Osteocyte (in vitro differentiated cells): ENCODE measurements at regions not wholly inside any gene's neighbourhood (a gene's known extent, or its start where the extent isn't known, plus 50 kb on each side); places are given as distances from the start of the nearest gene placed in this dataset.

Experiments
- DNase-seq: peaks from one replicate; pipeline ENCODE4 v3.0.0; 2021; ENCODE audit warnings: mixed read lengths; ENCODE audit not compliant: unreplicated experiment; ENCODE audit errors: extremely low spot score
- H3K27ac Mint-ChIP-seq: one replicate; pipeline ENCODE4 v1.8.0; 2021; ENCODE audit warnings: mild to moderate bottlenecking, mixed read lengths; ENCODE audit not compliant: unreplicated experiment
- H3K27me3 Mint-ChIP-seq: one replicate; pipeline ENCODE4 v1.8.0; 2021; ENCODE audit warnings: mixed read lengths; ENCODE audit not compliant: unreplicated experiment
- H3K36me3 Mint-ChIP-seq: one replicate; pipeline ENCODE4 v1.8.0; 2021; ENCODE audit warnings: mixed read lengths; ENCODE audit not compliant: unreplicated experiment
- H3K4me1 Mint-ChIP-seq: one replicate; pipeline ENCODE4 v1.8.0; 2021; ENCODE audit warnings: mixed read lengths; ENCODE audit not compliant: unreplicated experiment
- H3K4me3 Mint-ChIP-seq: one replicate; pipeline ENCODE4 v1.8.0; 2021; ENCODE audit warnings: mild to moderate bottlenecking, moderate library complexity, mixed read lengths; ENCODE audit not compliant: unreplicated experiment
- H3K9me3 Mint-ChIP-seq: one replicate; pipeline ENCODE4 v1.8.0; 2021; ENCODE audit warnings: mixed read lengths; ENCODE audit not compliant: unreplicated experiment
- TF ChIP-seq, protein P1 (sequence below): fragments of 200-600 bp; sonication (generic); IDR thresholded peaks from 2 replicates; pipeline ENCODE4 v1.5.0; 2021; ENCODE audit warnings: antibody characterized with exemption, mild to moderate bottlenecking, moderate library complexity

GRCh38 chr18:30034818-30035217, 1007.7 kb downstream of the DSC3 start:
- TF ChIP-seq, protein P1, sequence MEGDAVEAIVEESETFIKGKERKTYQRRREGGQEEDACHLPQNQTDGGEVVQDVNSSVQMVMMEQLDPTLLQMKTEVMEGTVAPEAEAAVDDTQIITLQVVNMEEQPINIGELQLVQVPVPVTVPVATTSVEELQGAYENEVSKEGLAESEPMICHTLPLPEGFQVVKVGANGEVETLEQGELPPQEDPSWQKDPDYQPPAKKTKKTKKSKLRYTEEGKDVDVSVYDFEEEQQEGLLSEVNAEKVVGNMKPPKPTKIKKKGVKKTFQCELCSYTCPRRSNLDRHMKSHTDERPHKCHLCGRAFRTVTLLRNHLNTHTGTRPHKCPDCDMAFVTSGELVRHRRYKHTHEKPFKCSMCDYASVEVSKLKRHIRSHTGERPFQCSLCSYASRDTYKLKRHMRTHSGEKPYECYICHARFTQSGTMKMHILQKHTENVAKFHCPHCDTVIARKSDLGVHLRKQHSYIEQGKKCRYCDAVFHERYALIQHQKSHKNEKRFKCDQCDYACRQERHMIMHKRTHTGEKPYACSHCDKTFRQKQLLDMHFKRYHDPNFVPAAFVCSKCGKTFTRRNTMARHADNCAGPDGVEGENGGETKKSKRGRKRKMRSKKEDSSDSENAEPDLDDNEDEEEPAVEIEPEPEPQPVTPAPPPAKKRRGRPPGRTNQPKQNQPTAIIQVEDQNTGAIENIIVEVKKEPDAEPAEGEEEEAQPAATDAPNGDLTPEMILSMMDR, result no peak
- Mint-ChIP-seq H3K4me1 (peaks cover 11% of the 10 kb centered on the region), H3K36me3 (no peaks in the 10 kb centered on the region), H3K9me3 (peaks cover 17% of the 10 kb centered on the region), H3K4me3 (no peak overlapping the region), H3K27ac (no peak overlapping the region), H3K27me3 (peaks cover 8% of the 10 kb centered on the region)
- DNase-seq, result no peak

DNA sequence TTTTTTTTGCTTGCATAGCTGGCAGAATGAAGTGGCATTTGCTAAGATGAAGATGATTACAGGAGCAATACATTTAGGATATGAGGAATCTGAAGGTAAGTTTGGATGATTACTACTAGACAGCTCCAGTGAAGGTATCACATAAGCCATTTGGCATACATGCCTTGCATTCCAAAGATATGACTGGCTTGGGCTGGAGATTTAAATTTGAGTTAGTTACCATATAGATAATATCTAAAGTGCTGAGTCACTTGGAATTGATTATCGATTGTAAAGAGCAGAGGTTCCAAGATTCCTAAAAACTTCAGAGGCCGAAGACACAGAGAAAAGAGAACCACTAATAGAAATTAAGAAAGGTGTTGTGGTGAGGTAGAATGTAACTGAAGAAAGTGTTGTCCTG, 1026.4 kb downstream of the DSC3 start:
- no peaks in the 10 kb centered on the region for H3K36me3 Mint-ChIP-seq
- H3K9me3 Mint-ChIP-seq, result no peaks in the 10 kb centered on the region
- no peak overlapping the region for H3K27ac Mint-ChIP-seq
- H3K27me3 Mint-ChIP-seq, result peaks cover 8% of the 10 kb centered on the region
- no peak for DNase-seq
- TF ChIP-seq, protein P1, result no peak
- peaks cover 14% of the 10 kb centered on the region for H3K4me1 Mint-ChIP-seq
- no peak overlapping the region for H3K4me3 Mint-ChIP-seq

DNA sequence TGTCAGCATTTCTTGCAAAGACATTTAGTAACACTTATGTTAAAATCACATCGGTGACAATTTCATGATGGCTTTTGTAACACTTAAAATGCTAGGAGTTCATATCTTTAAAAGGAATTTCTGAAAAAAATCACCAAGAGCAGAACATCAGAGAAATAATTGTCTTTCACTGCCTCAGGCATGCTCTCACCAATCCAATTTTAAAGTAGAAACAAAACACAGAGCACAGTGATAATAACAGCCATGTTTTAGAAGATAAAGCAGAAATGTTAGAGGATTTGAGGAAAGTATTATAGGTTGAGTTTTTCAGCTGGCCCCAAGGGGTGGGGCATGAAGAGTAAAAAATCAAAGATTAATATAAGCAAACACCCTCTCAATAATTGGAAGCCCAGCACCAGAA, 1037.6 kb downstream of the DSC3 start:
- Mint-ChIP-seq H3K36me3 (no peaks in the 10 kb centered on the region), H3K9me3 (no peaks in the 10 kb centered on the region), H3K4me1 (peaks cover 12% of the 10 kb centered on the region), H3K27ac (no peak overlapping the region), H3K4me3 (no peak overlapping the region), H3K27me3 (peaks cover 4% of the 10 kb centered on the region)
- no peak for DNase-seq
- TF ChIP-seq, protein P1, result no peak

- Mint-ChIP-seq H3K27ac (no peak overlapping the region), H3K9me3 (peaks cover 6% of the 10 kb centered on the region), H3K4me3 (no peak overlapping the region), H3K27me3 (peaks cover 5% of the 10 kb centered on the region), H3K4me1 (no peaks in the 10 kb centered on the region), H3K36me3 (no peaks in the 10 kb centered on the region)
- TF ChIP-seq, protein P1, result no peak
- DNase-seq, result no peak
Measured at GRCh38 chr18:29982218-29982617, 1060.3 kb downstream of the DSC3 start.

GRCh38 chr18:29979881-29980280, 1062.7 kb downstream of the DSC3 start:
- no peaks in the 10 kb centered on the region for H3K4me1 Mint-ChIP-seq
- no peaks in the 10 kb centered on the region for H3K36me3 Mint-ChIP-seq
- H3K27ac Mint-ChIP-seq, result no peak overlapping the region
- TF ChIP-seq, protein P1, result no peak
- H3K9me3 Mint-ChIP-seq, result no peaks in the 10 kb centered on the region
- H3K27me3 Mint-ChIP-seq, result peaks cover 9% of the 10 kb centered on the region
- no peak overlapping the region for H3K4me3 Mint-ChIP-seq
- no peak for DNase-seq
